HPDE6-E6E7 (cell line): ENCODE measurements at regions not wholly inside any gene's neighbourhood (a gene's known extent, or its start where the extent isn't known, plus 50 kb on each side); places are given as distances from the start of the nearest gene placed in this dataset.
"Not testable (repeated sequence)": the region's sequence is repeated elsewhere in the genome, so short reads cannot be mapped to it uniquely, and the experiment has no call there.

ENCODE experiments used
- DNase-seq: peaks from one replicate; pipeline ENCODE4 v3.0.0; 2011; ENCODE audit warnings: missing footprints; ENCODE audit errors: extremely low spot score

DNA sequence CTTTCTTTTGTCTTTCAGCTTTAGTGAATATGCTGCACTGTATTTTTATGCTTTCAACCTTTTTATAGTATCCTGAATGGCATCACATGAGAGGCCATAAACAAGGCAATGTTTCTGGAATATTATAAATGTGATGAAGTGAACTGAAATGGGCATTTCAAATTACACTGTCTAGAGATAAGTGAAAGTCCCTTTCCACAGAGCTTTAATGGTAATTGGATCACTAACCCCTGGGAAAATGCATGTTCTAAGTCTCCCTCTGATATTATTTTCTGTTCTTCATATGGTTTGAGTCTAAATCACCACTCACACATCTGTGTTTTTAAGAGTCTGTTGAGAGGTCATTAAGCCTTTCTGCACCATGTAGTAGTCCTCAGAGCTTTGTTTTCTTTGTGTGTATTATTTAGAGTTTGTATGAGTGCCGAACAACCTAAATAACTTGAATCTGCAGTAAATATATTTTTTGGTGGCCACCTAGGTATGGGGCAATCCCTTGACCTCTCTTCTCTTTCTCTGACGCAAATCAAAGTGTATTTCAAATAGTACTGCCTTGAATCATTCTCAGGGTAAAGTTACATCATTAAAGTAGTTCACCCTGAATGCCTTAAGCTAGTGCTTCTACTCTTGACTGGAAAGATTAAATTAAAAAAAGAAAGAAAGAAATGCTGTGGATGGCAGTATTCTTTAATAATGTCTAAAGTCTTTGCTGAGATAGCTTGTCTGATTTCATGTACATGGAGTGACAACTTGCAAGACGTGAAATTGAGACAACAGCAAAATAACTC is 1931.0 kb upstream of the CDH6 start:
- no peak for DNase-seq

DNA sequence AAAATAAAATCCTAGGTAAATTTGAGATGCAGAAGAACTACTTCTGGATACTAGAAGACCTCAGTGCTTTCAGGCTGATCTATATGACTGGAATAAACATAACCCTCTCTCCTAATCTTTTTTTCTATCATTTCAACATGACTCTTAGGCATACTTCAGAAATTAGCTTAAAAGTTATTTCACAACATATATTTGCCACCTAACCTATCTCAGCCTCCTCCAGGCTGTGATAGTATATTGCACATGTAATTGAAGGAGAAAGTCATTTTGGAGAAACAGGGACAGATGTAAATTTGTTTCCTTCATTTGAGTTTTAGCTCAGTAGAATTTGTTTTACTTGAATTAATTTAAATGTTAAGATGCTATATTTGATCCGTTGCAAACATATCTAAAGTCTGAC is 1932.3 kb upstream of the CDH6 start:
- DNase-seq = no peak

DNA sequence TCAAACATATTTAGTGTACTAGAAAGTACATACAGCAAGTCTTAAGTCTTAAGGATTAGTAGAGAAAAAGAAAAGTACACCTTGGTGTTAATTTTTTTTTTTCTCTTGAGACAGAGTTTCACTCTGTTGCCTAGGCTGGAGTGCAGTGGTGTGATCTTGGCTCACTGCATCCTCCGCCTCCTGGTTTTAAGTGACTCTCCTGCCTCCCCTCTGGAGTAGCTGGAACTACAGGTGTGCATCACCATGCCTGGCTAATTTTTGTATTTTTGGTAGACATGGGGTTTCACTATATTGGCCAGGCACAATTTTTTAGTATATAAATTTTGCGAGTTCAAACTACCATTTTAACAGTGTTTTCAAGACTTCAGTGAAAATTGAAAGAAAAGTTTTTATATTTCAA is 1941.1 kb upstream of the CDH6 start:
- DNase-seq = no peak

DNA sequence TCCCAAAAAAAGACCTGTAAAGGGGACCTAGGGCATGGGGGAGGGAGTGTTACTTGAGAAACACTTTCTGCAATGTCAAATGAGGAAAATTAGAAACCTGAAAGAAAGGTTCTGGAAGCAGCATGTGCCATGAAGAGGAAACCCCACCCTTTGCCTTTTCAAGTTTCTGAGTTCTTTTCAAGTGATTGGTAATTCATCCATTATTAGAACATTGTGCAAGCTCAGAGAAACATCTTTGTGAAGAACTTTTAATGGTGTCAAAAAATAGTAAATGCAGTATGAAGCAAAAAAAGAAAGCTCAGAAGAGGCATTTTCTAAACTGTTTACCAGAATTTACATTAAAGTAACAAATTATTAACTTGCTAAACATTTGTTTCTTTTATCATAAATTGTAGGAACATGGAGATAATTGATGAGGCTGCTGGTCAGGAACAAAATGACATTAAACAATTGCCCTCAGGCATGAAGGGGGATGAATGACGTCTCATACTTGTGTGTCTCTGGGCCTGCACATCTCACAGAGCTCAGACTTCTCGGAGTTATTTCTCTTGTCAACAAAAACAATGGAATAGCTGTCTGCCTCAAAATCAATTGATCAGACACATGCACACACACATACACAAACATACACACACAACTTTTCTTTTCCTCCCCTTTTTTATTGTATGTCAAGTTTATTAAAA is 1946.0 kb upstream of the CDH6 start:
- DNase-seq = no peak

DNA sequence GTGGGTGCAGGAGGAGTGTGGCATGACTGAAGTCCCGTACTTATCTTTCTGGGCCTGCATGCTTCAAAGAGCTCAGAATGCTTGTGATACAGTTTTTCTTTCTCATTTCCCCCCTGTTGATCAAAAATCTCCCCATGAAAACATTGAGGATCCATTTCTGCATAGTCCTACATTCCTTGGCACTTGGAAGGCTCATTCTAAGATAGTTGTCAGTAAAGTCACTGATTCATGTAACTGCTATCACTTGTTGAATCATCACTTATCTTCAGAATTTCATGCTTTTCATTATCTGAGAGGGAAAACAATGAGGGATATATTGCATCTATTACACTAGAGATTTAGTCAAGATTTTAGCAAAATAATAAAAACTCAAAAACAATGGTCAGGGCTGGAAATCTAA is 1953.1 kb upstream of the CDH6 start:
- no peak for DNase-seq

DNA sequence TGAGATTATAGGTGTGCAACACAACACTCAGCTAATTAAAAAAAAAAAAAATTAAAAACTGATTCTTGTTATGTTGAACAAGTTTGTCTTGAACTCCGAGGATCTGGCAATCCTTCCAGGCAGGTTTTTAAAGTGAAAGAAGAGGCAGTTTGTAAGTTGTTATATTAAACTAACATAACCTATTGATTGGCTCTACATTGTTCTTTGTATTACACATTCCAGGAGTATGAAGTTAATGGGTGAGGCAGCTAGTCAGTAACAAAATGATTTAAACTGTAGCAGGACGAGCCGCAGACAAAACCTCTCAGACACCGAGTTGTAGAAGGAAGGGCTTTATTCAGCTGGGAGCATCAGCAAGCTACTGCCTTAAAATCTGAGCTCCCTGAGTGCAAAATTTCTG is 1953.9 kb upstream of the CDH6 start:
- DNase-seq = no peak

DNA sequence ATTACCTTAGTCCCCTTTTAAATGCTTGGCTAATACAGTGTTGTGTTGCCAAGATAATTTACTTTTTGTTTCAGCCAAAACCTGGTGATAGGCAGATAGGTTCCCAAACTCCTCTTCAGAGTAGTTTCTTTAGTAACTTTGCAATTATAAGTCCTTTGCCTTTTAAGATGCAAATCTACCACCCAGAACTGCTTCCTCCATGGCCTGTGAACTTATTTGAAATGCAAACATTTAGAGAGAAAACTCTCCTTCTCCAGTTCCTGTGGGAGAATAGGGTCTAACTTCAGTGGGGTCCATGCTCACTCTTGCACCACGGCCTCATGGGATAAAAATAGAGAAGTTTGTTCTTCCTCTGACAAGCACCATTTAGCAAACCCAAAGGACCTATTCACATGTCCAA is 1955.4 kb upstream of the CDH6 start:
- no peak for DNase-seq

DNA sequence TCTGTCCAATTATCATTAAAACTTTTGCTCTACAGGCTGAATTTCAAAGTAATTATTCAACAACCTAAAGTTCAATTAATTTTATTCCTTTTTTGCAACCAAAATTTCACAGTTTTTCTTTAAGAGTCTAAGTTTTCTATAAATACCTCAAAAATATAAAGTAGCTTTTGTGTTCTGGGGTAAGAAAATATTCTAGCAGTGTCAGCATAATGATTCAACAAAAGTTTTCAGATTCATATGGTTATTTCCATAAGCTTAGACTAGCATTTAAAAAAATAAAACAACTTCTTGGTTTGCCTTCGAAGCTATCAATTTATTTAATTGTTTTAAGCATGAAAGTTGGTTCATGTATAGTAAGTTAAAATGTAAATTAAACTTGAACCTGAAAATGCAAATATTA is 1962.3 kb upstream of the CDH6 start:
- no peak for DNase-seq

DNA sequence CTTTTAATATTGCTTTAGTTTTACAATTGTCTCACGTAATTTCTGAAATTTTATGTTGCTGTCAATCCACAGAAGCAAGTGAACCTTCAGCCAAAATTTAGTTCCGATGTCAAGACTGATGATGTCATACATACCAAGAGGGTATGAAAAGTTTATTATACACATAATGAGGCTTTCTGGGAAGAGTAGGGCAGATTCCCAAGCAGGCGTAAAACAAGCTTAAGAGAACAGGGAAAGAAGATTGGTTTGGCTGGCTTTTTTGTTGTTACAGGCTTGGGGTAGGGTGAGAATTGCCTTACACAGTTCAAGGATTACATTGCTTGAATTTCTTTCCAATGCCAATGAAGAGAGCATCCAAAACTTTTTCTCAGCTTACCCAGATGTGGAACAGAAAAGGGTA is 1962.9 kb upstream of the CDH6 start:
- DNase-seq = no peak

DNA sequence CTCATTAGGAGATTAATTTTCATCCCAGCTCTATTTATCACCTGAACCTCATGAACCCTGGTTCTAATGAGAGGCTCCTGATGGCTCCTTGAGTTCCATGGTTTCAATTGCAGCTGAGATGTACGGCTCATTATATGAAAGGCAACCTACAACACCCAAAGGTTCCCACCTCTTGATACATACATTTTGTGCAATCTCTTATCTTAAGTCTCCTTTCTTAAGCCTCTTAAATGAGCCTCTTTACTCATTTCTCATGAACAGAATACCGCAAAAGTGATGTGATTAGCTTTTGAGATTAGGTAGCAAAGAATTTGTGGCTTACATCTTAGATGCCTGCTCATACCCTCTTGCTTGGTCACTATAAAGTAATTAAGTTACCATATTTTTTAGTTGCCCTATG is 1964.0 kb upstream of the CDH6 start:
- no peak for DNase-seq

DNA sequence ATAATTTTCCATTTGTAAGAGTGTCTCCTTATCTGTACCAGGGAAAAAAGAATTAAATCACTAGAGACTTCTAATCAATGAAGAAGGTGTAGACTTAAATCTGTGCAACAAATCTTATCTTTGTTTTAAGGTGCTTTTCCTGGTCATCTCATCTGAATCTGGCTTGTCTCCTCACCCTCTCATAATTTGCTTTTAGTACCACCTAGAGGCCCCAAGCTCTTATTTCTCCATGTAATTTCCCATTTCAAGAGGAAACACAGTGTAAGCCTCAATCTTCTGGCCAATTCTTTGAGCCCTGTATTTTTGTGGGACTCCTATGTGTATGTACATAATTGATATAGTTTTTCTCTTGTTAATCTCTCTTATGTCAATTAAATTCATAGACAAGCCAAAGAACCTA is 1975.3 kb upstream of the CDH6 start:
- no peak for DNase-seq

DNA sequence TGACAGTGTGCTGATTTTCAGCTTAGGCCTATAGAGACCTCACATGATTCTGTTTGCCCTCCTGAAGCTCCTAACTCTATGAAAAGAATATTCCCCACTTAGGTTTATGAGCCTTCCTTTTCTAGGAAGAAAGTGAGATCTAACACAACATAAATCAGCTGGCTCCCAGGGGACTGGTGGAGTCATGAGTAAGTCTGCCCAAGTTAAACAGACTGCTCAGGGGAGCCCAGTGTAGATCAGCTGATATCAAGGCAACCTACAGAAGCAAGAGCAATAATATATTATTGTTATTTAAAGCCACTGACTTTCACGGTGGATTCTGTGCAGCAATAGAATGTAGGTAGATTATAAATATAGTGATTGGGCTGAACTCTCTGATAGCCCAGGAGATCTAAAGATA is 1978.6 kb upstream of the CDH6 start:
- no peak for DNase-seq

DNA sequence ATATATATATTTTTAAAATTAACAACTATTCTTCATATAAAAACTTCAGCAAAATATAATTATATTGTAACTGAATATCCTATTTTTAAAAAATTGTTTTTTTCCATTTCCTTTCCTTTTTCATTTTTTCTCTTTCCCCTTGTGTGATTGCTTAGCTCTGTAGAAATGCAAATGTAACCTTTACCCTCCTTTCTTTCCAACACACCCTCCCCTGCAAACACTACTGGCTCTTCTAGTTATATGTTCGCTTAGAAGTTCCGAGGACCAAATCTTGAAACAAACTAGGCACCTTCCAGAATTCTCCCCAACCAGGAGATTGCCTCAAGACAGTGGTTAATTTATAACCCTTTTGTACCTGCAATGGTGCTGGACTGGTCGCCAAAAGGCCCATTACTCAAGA is 1980.0 kb upstream of the CDH6 start:
- no peak for DNase-seq

DNA sequence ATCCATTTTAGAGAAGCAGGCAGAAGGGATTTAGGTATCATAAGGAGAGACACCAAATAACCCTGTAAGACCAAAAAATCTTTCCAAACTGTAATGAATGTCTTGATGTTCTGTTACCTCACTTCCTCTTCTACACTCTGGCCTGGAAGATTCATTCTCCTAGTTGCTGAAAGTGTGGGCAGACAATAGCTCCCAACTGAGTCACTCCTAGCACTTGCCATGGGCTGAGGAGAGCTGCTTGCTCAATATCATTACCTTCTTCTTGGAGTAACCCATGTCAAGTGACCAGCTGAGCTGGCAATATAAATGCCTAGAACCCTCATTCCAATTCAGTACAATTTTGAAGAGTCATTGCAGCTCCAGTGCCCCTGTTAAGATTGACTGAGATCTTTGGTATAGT is 1985.5 kb upstream of the CDH6 start:
- no peak for DNase-seq

DNA sequence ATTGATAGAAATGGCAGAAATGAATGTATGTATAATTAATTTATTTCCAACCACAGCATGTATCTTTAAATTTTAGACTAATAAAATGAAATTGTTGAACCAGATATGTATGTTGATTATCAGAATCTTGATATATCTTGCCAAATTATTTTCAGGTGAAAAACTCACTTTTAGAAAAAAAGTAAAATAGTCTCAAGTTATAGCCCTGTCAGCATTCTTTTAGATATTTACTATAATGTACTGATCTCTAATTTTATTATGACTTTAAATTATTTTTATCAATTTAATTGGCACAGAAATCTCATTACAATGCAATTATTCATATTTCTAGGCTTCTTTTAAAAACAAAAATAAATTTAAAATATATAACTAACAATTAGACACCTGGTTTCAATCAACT is 1990.4 kb upstream of the CDH6 start:
- no peak for DNase-seq

DNA sequence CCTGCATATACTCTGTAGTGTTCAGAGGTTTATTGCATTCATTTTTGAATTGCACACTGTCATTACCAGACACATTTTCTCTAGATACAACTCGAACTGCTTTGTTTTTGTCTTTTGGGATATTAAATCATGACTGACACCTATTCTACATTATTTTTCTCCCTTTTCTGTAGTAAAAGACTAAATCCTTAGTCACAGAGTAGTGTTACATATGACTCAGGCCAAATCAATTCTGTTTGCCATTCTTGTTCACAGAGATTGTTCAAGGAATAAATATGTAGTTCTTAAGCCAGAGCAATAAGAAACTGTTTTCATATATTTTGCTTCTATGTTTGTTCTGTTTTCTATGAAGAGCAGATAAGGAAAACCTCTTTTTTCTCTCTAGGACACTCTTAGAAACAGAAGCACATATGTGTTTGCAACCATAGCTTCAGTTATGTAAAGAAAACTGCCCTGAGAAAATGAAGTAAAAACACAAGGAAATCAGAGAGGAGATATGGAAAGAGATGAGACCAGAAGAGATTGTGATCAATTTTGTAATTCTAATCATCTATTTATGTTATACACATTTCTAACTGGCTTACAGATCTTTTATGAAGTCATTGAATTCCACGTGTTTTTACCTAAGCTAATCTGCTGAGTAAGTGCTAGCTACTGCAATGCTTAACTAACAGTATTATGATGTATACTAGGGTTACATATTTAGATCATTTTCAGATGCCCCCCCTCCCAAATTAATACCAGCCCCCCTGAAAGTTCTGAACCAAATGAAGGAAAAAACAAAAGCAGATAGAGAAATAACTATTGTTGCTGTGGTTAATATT is 1995.6 kb upstream of the CDH6 start:
- peak; percentile 14 for DNase-seq

DNA sequence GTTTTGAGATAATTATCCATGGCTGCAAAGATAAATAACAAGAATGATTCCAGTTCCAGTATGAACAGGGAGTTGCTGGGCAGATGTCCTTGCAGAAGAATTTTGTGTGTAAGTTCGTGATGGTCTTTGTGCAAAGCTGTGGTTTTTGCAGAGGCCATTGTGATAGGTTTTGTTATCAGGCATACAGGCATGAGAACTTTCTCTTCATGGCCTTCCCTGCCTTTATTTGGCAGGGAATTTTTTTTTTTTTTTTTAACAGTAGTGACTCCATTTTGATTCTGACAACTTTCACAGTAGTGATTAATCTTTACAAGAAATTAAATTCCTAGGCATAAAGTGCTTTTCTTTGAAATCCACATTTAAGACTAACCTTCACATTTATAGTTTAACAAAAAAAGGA is 1999.5 kb upstream of the CDH6 start:
- no peak for DNase-seq

DNA sequence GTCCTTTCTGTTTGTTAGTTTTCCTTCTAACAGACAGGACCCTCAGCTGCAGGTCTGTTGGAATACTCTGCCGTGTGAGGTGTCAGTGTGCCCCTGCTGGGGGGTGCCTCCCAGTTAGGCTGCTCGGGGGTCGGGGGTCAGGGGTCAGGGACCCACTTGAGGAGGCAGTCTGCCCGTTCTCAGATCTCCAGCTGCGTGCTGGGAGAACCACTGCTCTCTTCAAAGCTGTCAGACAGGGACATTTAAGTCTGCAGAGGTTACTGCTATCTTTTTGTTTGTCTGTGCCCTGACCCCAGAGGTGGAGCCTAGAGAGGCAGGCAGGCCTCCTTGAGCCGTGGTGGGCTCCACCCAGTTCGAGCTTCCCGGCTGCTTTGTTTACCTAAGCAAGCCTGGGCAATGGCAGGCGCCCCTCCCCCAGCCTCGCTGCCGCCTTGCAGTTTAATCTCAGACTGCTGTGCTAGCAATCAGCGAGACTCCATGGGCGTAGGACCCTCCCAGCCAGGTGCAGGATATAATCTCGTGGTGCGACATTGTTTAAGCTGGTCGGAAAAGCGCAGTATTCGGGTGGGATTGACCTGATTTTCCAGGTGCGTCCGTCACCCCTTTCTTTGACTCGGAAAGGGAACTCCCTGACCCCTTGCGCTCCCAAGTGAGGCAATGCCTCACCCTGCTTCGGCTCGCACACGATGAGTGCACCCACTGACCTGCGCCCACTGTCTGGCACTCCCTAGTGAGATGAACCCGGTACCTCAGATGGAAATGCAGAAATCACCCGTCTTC is 2002.0 kb upstream of the CDH6 start:
- DNase-seq = not testable (repeated sequence)

DNA sequence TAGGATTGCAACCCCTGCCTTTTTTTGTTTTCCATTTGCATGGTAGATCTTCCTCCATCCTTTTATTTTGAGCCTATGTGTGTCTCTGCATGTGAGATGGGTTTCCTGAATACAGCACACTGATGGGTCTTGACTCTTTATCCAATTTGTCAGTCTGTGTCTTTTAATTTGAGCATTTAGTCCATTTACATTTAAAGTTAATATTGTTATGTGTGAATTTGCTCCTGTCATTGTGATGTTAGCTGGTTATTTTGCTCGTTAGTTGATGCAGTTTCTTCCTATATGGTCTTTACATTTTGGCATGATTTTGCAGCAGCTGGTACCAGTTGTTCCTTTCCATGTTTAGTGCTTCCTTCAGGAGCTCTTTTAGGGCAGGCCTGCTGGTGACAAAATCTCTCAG is 2003.1 kb upstream of the CDH6 start:
- DNase-seq = not testable (repeated sequence)

DNA sequence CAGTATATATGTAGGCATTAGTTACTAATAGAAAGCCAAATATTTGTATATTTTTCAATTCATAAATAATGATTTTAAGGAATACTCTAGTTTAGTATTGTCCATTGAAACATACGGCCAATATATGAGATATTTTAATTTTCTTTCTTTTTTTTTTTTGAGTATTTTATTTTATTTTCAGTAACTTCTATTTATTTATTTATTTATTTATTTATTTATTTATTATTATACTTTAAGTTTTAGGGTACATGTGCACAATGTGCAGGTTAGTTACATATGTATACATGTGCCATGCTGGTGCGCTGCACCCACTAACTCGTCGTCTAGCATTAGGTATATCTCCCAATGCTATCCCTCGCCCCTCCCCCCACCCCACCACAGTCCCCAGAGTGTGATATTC is 2007.1 kb upstream of the CDH6 start:
- DNase-seq = not testable (repeated sequence)

DNA sequence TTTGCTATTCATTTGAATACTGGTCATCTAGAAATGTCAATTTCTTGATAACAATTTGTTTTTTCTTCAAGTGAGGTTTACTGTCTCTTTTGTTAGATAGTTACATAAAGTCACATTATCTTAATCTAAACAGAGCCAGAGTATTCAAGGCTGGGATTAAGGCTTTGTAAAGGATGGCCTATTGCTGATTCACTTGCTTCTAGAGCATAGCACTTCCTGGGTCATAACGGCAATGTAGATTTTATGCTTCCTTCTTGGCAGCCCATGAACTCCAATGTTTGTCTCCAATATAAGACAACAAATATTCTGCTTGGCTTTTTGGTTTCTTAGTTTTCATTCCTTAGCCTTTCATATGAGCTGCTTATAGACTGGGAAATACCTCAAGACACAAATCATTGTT is 2007.9 kb upstream of the CDH6 start:
- no peak for DNase-seq

DNA sequence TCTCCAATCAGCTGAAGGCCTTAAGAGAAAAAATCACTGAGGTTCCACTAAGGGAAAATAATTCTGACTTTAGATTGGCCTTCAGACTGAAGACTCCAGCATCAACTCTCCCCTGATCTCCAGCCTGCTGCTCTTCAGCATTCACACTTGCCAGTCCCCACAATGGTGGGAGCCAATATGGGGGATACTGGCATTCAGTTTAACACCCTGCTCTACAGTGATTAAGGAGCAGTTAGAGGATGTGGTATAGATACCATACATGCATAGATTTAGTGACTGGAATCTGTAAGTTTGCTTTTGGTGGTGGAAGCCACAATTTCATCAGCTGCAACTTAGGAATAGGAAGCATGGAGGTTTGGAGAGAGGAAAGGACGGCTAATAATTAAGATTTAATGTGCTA is 2017.7 kb upstream of the CDH6 start:
- DNase-seq = no peak
